ELR (cell line): ENCODE measurements at regions not wholly inside any gene's neighbourhood (a gene's known extent, or its start where the extent isn't known, plus 50 kb on each side); places are given as distances from the start of the nearest gene placed in this dataset.

Experiments used
- DNase-seq: peaks from one replicate; pipeline ENCODE4 v3.0.0-alpha.2; 2015; ENCODE audit warnings: low read depth

DNA sequence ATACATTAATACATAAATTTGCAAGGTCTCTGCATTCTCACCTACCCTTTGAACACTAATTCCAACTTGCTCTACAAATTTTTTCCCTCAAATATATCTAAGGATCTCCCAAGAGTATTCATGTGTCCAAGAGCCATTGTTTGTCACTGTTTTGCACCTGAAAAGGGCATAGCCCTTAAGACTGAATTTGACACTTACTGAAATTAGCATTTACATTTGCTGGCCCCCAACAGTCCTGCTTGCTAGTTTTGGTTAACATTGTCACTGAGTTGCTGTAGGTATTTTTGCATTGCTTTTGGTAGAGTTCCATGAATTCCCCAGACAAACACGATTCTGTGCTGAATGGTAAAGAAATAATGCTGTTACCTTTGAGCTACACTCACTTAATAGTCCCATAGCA is 57.3 kb downstream of the KCNA4 start:
- DNase-seq, result no peak

DNA sequence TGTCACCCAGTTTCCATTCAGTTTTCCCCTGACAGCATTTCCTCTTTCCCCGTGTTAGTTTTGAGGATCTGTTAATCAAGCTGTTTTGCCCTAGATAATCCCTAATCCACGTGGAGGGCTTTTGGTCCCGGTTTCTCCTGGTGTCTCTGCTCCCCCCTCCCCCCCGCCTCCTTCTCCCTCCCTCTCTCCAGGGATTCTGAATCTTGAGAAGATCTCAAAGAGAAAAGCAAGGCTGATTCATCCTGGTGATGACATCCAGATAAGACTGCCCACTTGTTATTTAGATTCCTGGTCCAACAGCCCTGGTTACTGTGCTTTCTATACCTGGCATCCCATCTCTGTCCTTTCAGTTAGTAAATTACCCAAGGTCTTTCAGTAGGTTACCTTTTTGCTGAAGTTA is 59.4 kb downstream of the KCNA4 start:
- DNase-seq, result no peak

DNA sequence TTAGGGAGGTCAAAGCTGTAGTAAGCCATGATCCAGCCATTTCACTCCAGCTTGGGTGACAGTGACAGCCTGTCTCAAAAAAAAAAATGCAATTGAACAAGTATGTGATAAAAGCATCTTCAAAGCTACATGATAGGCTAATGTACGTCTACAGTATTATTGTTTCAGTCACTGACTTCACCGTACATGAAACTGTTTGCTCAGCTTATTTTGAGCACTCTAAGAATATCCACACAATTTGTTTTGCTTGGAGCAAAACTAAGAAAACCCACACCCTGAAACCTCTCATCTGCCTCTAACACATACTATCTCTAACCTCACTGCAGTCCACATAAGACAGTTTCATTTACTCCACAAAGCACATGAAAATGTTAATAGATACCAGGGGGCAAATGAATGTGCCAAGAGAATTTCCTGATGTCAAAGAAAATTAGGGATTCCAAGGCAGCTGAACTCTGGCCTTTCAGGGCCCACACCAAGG is 60.7 kb downstream of the KCNA4 start:
- DNase-seq, result no peak

DNA sequence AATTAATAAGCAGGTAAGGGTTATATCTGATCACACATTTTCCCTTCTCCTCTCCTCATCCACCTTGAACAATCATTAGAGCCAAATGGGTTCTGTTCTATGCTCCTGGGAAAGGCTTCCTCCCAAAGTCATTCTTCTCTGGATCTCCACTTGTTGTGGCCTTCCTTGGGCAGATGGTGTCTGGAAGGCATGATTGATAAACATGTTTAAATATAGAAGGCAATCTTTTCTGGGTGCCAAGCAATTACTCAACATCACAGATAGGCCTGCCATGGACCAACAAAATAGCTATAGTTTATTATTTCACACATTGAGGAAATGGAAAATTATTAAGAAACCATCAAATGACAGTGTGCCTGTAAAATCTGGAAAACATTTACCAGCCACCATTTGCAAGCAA is 73.5 kb downstream of the KCNA4 start:
- DNase-seq, result no peak

DNA sequence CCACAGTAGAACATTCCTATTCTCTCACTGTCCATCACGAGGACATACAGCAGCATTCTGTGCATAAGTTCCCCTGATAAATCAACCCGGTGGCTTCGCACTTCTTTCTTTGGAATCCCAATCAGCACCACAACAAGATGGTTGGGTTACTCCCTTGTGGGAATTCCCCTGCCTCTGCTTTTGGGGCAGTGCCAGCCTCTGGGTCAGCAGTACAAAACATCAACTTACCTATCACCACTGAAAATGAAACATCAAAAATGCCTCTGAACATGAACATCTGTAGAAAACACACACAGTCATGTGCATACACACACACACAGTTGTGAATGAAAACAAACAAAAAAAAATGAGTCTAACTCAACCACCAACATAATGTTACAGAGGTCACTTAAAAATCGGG is 79.3 kb downstream of the KCNA4 start:
- no peak for DNase-seq

DNA sequence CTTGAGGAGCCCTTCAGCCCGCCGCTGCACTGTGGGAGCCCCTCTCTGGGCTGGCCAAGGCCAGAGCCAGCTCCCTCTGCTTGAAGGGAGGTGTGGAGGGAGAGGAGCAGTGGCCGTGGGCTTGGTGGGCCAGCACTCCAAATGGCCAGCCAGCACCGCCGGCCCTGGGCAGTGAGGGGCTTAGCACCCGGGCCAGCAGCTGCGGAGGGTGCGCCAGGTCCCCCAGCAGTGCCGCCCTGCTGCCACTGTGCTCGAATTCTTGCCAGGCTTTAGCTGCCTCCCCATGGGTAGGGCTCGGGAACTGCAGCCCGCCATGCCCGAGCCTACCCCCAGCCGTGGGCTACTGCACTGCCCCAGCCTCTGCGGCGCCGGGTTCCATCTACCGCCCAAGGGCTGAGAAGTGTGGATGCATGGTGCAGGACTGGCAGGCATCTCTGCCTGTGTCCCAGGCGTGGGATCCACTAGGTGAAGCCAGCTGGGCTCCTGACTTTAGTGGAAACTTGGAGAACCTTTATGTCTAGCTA is 82.7 kb downstream of the KCNA4 start:
- DNase-seq, result no peak

DNA sequence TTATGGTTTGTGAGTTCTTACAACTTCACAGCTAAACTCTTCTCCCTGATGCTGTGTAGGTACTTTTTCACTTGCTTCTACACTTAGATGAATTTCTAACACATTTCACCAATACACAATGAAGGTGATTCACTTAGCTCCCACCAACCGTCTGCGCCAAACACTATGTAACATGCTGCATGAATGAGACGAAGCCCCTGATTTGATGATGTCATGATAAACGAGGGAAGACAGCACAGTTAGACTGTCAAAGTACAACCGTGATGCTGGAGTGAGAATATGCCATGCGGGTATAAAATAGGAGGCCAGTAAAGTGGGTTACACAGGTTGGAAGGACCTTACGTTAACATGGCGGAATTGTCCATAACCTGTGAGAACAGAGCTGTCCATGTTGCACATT is 100.8 kb downstream of the KCNA4 start:
- DNase-seq, result no peak

DNA sequence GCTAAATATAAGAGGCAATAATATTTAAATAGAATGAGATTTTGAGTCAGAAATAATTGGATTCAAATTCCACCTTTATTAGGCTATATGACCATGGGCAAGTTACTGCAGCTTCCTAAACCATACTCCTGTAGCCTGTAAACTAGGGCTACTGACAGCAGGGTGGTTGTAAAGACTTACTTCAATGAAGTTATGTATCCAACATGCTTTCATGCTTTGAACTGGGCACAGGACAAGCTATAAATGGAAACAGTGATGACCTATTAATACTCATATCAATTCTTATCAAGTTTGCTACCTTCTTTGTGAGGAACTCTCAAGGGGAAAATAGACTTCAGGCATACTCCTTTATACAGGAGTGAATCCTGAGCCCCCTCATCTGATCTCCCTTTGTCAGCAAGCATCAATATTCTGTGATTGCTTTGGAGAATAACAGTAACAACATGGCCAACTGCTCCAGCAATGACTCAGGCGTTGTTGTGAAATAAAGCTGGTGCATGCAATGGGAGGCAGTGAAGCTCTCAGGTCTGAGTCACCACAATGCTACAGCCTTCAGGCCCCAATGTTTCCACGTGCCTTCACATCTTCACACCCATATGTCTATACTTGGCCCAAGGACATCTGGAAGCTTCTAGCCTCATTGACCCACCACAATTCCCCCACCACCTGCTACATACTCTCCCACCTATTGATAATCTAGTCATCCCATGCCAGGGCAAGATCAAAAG is 102.5 kb downstream of the KCNA4 start:
- peak; percentile 0 for DNase-seq

DNA sequence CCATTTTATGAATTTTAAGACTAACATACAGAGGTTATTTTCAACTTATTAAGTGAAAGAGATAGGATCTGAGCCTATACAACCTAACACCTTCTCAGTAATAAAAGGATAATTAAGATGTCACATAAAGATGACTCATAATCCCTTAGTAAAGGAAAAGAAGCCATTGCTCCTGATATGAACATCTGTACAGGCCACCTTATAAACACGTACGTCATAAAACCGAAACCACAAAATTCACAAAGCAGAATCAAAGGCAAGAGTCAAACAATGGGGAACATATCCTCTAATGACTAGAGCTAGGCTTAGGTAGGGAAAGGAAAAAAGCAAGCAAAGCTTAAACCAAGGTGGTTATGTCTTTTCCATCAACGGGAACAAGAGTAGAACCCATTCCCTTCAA is 103.5 kb downstream of the KCNA4 start:
- no peak for DNase-seq

DNA sequence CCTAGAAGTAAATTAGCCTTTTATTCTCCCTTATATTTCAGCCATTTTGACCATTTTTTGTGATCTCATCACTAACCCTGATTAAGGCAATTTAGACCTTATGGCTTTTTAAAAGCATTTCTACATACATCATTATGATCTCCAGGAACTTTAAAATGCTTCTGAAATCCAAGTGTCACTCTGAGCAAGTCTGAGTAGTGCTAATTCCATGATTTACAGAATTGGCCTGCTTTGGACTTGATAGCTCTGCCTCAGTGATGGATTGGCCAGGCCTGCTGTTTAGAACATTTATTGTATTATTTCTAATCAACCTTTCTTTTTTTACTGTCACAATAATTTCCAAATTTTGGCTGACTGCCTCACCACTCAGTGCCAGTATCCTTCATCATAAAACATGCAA is 116.4 kb downstream of the KCNA4 start:
- no peak for DNase-seq

DNA sequence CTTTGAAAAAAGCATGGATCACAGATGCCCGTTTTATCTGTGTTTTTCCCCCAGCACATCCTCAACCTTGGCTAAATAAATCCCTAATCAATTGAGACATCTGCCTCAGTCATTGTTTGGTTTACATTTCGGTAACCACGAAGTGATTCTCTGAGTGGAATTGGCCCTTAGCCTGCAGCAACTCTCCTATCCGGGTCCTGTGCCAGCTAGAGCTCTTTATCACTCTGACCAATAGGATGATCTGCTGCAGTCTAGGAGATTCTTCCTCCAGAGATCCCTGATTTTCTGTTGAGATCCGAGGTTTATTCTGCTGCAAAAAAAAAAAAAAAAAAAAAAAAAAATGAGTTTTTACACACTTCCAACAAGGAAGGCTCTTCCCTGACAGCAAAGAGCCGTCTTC is 137.3 kb downstream of the KCNA4 start:
- DNase-seq, result no peak

DNA sequence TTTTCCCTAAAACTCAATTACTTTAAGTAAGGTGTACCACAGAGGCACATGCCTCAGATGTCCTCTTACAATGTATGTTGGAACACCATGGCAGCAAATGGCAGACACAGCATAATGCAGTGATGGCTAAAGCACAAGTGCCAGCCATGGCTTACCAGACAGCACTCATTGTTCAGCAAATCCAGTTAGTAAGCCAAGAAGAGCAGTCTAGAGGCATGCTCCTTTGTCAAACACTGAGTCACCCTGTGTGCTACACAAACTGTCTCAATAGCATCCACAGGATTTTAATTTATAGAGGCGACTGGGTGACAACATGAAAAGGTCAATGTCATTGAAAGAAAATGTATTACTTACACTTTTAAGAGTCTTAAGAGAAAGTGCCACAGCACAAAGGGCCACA is 140.6 kb downstream of the KCNA4 start:
- DNase-seq, result no peak

DNA sequence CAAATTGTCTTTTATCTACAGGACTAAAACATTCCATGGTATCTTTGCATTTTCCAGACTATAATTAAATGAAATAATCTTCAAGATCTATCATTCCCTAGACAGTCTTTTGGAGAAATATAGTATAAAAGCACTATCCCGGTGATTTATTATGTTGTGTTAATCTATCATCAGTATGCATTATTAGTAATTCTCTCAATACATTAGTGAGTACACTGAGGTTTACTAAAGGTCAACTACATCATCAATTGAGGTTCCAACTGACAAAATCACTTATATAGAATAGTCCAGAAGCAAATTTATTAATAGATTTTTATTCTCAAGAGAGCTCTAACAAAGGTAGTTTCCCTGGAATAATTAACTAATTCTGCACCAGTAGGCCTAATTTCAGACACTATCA is 169.6 kb downstream of the KCNA4 start:
- no peak for DNase-seq

DNA sequence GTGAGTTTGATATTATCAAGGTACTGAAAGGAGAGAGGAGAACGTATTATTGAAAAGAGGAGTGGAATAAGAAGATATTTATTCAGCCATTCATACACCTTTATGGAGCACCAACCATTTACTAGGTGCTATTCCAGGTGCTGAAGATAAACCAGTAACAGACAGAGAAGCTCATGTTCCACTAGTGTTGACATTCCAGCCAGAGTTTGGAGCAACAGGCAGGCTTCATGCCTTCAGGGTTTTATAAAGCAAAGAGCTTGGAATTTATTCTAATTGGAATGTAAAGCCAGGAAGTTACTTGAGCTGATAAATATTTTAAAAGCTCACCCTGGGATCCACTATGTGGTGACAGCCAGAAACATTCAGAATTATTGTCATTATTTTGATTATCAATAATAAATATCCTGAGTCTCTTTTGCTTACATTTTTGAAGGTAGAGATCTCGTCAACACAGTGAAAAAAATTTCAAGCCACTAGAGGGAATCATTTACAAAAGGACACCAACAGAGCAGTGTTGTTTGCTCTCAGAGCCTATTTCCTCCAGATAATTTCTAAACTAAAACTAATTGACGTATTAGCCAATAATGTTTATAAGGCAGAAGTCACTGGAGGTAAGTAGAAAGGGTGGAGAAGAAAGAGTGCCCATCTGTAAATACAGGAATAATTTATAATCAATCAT is 172.0 kb downstream of the KCNA4 start:
- DNase-seq, result no peak

DNA sequence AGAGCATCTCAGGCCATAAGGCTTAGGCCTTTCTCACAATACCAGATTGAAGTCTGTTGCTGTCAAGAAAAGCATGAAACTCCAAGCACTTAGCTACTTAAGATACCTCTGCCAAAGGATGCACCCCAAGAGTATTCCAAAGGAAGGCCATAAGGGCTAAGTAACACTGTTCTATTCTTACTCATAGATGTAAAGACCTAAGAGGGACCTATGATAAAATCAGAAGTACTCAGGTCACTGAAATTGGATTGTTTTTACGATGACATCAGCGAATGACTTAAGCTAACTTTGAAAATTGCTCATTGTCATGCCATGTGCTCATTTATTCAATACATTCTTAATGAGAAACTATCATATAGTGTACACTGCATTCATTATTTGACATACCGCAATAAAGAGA is 172.8 kb downstream of the KCNA4 start:
- DNase-seq, result no peak

DNA sequence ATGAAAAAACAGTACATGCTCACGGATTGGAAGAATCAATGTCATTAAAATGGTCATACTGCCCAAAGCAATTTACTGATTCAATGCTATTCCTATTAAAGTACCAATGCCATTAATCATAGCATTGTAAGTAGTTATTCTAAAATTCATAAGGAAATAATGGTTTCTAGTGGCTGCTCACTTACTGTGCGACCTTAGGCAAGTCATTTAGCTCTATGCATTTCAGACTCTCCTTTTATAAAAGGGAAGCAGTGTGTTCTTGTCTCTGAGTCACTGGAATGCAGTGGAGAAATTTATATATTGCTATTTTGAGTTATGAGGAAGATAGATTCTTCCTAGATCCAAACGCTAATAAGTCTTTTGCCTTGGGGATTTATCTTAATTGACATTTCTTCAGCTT is 174.8 kb downstream of the KCNA4 start:
- DNase-seq, result no peak

DNA sequence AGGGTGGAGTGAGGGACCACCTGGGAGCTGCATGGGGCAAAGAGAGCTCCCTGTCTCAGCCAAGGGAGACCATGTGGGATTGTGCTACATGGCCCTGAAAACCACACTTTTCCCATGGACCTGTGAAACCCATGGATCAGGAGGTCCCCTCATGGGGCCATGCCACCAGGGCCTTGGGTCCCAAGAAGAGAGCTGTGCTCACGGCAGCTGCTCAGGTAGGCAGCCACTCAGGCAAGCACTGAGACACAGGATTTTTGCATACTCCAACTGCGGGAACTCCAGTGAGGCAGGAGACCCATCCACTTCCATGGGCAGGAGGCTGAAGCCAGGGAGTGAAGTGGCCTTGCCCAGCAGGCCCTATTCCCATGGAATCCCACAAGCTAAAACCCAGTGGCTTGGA is 190.0 kb downstream of the KCNA4 start:
- DNase-seq, result no peak

DNA sequence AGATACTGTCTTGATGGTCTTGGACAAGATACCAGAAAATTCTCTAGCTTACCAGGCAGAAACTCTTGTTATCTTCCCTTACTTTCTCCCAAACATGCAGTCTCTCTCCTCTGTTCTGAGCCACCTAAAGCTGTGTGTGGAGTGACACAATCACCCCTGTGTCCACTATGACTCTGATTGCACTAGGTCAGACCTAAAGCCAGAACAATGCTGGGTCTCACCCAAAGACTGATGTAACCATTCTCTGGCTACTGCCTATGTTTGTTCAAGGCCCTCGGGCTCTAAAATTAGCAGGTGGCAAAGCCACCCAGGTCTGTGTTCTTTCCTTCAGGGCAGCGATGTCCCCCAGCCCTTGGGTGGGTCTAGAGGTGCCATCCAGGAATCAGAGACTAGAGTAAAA is 200.5 kb downstream of the KCNA4 start:
- no peak for DNase-seq

DNA sequence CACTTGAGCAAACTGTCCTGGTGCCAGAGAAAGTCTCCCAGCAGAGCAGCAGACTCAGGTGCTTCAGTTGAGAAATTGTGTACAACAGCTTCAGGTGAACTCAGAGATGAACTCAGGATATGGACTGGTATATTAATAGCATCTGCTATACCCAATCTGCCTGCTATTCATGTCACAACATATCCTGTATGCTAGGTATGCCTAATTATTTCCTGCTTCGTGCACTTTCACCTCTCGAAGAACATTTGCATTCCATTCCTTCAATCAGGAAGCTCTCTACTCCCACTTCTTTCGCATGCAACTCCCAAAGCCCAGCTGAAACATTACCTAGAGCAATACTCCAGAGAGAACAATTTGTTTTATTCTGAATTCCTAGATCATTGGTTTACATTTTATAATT is 207.7 kb downstream of the KCNA4 start:
- DNase-seq, result no peak

DNA sequence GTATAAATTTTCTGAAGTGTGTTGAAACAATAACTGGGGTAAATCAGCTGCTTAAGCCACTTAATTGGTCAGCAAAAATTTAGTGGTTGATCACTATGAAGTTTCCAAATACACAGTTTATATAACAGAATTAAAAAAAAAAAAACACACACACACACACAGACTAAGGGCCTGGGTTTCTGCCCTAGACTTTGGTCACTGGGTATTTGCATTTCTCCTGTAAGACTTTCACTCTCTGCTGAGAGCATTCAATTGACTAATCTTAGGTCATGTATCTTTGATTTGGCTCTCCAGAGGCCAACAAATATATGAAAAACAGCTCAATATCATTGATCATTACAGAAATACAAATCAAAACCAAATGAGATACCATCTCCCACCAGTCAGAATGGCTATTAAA is 214.3 kb downstream of the KCNA4 start:
- DNase-seq, result no peak

DNA sequence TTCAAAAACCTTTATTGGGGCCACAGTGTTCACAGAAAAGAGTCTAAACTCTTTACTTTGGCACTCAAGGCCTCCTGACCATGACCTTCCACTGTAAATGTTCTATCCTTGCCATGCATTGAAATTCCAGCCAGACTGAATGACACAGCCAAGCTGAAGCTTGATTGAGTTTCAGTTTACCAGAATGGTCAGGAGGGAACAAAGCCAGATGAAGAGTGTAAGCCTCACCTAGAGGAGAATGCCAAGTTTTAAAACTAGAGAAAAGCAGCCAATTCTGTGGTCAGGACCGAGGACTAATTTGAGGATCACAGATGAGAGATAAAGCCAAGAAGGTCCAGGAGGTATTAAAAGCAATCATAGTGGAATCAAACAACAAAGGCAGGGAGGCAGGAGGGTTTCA is 215.3 kb downstream of the KCNA4 start:
- no peak for DNase-seq

DNA sequence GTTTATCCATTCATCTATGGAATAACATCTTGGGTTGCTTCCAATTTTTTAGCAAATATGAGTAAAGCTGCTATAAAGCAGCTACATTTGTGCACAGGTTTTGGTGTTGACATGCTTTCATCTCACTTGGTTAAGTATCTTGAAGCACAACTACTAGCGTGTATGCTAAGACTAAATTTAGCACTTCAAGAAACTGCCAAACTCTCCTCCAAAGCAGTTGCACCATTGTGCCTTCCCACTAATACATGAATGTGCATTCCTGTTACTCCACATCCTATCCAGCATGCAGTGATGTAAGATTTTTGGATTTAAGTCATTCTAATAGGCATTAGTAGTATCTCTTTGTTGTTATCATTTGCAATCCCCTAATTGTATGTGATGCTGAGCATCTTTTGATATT is 230.7 kb downstream of the KCNA4 start:
- DNase-seq, result no peak

DNA sequence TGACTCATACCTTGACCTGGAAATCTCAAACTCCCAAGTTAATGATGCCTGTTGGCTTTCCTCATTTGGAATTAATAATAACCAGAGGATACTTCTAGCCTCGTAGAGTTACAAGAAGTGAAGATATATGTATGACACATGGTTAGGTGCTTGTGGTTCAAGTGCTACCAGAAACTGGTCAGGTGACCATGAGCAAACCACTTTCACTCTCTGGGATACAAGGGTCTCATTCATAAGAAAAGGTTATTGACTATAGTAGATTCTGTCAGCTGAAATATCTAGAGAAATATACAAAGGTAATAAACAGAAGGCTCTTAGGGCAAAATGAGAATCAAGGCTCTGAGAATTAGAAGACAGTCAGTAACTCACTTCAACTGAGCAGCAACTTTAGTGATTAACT is 233.3 kb downstream of the KCNA4 start:
- DNase-seq, result no peak

DNA sequence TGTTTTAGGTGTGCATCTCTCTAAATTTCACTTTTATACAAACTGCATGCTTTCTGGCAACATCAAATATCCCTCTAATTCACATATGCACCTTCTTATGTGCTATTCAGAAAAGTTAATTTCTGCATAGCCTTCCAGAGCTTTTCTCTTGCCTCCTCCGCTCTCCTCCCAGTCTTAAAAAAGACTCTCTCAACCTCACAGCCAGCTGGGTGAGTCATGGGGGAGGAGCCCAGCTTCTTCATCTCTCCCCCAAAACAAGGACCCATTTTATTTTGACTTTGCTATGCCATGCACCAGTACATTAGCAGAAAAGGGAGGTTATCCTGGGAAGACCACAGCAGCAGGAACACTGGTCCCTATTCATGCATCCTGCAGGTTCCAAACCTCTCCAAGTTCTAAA is 234.4 kb downstream of the KCNA4 start:
- no peak for DNase-seq
